Heart left ventricle (tissue), 13 donors: ENCODE measurements at regions not wholly inside any gene's neighbourhood (a gene's known extent, or its start where the extent isn't known, plus 50 kb on each side); places are given as distances from the start of the nearest gene placed in this dataset.
"Not testable (repeated sequence)": the region's sequence is repeated elsewhere in the genome, so short reads cannot be mapped to it uniquely, and the experiment has no call there.

Experiments used
- POLR2A ChIP-seq, 2 donors: fragments of 450-650 bp; IDR thresholded peaks; one replicate each; pipeline ENCODE4 v1.6.1; 2017; ENCODE audit warnings: antibody characterized with exemption in 2 of 2, mild to moderate bottlenecking in 2 of 2, moderate library complexity in 2 of 2
- TF ChIP-seq, protein P1 (sequence below), 12 donors: fragments of 200-600 bp; sonication (generic) in 4 of 12; IDR thresholded peaks; one replicate each; pipeline versions ENCODE4 v1.5.0 to v1.8.0; 2018 to 2022; ENCODE audit warnings: antibody characterized with exemption in 12 of 12, mild to moderate bottlenecking in 5 of 12
- donor health status: ischemic (EF 13 %, LVEDD 7.1; RV severe dilation, severe dysfunction).
- donor health status: DM: no; HTN: yes; CAD: no.
- donor health status: DM: no; HTN: no; CAD: no.
- donor health status: ischemic (EF 25% LVEDD 6.9; RV normal size, moderate dysfunction).
- donor health status: ischemic (EF 25% LVEDD 5.7; RV mildly dilated, moderate dysfunction).
- donor health status: ischemic (EF 35%, LVEDD 5.7; RV mildly dilated, moderate dysfunction).
- donor health status: nonischemic (EF 11% LVEDD 7.7; RV severe dilation, severe dysfunction).
- donor health status: DM: yes; HTN: yes; CAD: no.
- donor health status: PGD.
- donor health status: ischemic (EF 29% LVEDD 5.4; RV normal size, mild dysfunction).
- donor health status: nonischemic (EF 23%, LVEDD 6.1; RV moderate dilation, normal function).

GRCh38 chr10:45539569-45539968 is 133.0 kb downstream of the ZFAND4 start:
- TF ChIP-seq POLR2A (IDR thresholded peaks at IDR 0.05): not testable (repeated sequence)
- TF ChIP-seq, protein P1, sequence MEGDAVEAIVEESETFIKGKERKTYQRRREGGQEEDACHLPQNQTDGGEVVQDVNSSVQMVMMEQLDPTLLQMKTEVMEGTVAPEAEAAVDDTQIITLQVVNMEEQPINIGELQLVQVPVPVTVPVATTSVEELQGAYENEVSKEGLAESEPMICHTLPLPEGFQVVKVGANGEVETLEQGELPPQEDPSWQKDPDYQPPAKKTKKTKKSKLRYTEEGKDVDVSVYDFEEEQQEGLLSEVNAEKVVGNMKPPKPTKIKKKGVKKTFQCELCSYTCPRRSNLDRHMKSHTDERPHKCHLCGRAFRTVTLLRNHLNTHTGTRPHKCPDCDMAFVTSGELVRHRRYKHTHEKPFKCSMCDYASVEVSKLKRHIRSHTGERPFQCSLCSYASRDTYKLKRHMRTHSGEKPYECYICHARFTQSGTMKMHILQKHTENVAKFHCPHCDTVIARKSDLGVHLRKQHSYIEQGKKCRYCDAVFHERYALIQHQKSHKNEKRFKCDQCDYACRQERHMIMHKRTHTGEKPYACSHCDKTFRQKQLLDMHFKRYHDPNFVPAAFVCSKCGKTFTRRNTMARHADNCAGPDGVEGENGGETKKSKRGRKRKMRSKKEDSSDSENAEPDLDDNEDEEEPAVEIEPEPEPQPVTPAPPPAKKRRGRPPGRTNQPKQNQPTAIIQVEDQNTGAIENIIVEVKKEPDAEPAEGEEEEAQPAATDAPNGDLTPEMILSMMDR (IDR thresholded peaks at IDR 0.05): not testable (repeated sequence)
